COLO829 (cell line): ENCODE measurements at regions not wholly inside any gene's neighbourhood (a gene's known extent, or its start where the extent isn't known, plus 50 kb on each side); places are given as distances from the start of the nearest gene placed in this dataset.
"Not testable (repeated sequence)": the region's sequence is repeated elsewhere in the genome, so short reads cannot be mapped to it uniquely, and the experiment has no call there.

Source experiments
- DNase-seq: peaks from one replicate; pipeline ENCODE4 v3.0.0; 2012; ENCODE audit warnings: low spot score

GRCh38 chr12:86948851-86949250, 692.7 kb upstream of the MGAT4C start:
- DNase-seq, result no peak

- no peak for DNase-seq
Measured at GRCh38 chr12:86945685-86946196, 689.5 kb upstream of the MGAT4C start.

GRCh38 chr12:86944197-86944819, 688.1 kb upstream of the MGAT4C start:
- DNase-seq, result not testable (repeated sequence)

GRCh38 chr12:86931714-86932113, 675.5 kb upstream of the MGAT4C start:
- no peak for DNase-seq

GRCh38 chr12:86929962-86930361, 673.8 kb upstream of the MGAT4C start:
- DNase-seq, result no peak

GRCh38 chr12:86917121-86917520, 660.9 kb upstream of the MGAT4C start:
- DNase-seq, result no peak

GRCh38 chr12:86914721-86915120, 658.5 kb upstream of the MGAT4C start:
- DNase-seq, result peak; percentile 4

- no peak for DNase-seq
Measured at GRCh38 chr12:86911973-86912372, 655.8 kb upstream of the MGAT4C start.

- no peak for DNase-seq
Measured at GRCh38 chr12:86903159-86903558, 647.0 kb upstream of the MGAT4C start.

GRCh38 chr12:86860776-86861175, 604.6 kb upstream of the MGAT4C start:
- no peak for DNase-seq

- DNase-seq, result no peak
Measured at GRCh38 chr12:86852451-86852850, 596.3 kb upstream of the MGAT4C start.

GRCh38 chr12:86838711-86839110, 582.5 kb upstream of the MGAT4C start:
- no peak for DNase-seq

- no peak for DNase-seq
Measured at GRCh38 chr12:86838260-86838659, 582.1 kb upstream of the MGAT4C start.

GRCh38 chr12:86837246-86837645, 581.1 kb upstream of the MGAT4C start:
- no peak for DNase-seq

GRCh38 chr12:86834217-86834616, 578.0 kb upstream of the MGAT4C start:
- no peak for DNase-seq

- no peak for DNase-seq
Measured at GRCh38 chr12:86827409-86827808, 571.2 kb upstream of the MGAT4C start.

GRCh38 chr12:86826051-86826450, 569.9 kb upstream of the MGAT4C start:
- DNase-seq, result no peak

- DNase-seq, result no peak
Measured at GRCh38 chr12:86801439-86801838, 545.2 kb upstream of the MGAT4C start.

GRCh38 chr12:86799616-86800015, 543.4 kb upstream of the MGAT4C start:
- no peak for DNase-seq

GRCh38 chr12:86796550-86796949, 540.4 kb upstream of the MGAT4C start:
- no peak for DNase-seq

GRCh38 chr12:86788661-86789060, 532.5 kb upstream of the MGAT4C start:
- no peak for DNase-seq

GRCh38 chr12:86787419-86787818, 531.2 kb upstream of the MGAT4C start:
- no peak for DNase-seq

GRCh38 chr12:86777325-86777724, 521.1 kb upstream of the MGAT4C start:
- no peak for DNase-seq

- no peak for DNase-seq
Measured at GRCh38 chr12:86774841-86775388, 518.7 kb upstream of the MGAT4C start.
